ENCODE measurements at regions not wholly inside any gene's neighbourhood (a gene's known extent, or its start where the extent isn't known, plus 50 kb on each side); places are given as distances from the start of the nearest gene placed in this dataset.
A peak's percentile ranks its signal among the peaks of the same experiment; 100 is the strongest.

DNA sequence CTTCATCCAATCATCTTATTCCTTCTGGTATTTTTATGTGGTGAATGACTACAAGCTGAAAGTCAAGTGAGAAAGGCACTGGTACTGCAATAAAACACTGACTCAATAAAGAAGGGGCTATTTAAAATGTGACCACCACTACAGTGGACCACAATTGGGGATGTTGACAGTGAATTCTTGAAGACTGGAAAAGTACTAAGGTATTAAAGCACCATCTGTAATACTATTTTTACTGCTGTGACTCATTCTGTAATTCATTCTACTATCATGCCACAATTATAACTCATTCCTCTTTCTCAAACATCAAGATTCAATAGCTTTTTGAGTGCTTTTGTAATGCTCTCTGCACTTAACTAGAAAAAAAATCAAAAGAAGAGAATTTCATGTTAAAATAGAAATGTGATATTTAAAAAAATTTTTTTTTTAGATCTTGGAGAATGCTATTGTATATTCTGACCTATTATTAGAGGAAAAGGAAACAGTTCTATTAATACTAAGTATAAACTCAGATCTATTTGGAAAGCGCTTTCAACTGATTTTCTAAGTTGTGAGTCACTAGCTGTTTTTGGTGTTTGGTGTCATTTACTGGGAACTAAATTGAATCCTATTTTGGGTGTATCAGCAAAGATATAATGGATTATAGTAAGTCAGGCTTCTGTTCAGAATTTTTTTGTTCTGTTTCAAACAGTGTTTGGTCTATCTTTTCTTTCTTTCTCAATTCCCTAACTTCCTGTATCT, 104.7 kb upstream of the TMEM170B start:
- FAIRE-seq = peak; percentile 25
- H3K27ac ChIP-seq (ENCODE audit: low read depth in 2 of 2, low read length in 2 of 2) = peak overlapping the region in 1 of 2 donors; percentile 64
- H3K4me1 ChIP-seq (ENCODE audit: control insufficient read depth in 2 of 3, insufficient read depth in 2 of 3, low read depth in 1 of 3, low read length in 3 of 3) = peaks cover 6 to 32% (median 15%) of the 10 kb centered on the region in 3 donors

DNA sequence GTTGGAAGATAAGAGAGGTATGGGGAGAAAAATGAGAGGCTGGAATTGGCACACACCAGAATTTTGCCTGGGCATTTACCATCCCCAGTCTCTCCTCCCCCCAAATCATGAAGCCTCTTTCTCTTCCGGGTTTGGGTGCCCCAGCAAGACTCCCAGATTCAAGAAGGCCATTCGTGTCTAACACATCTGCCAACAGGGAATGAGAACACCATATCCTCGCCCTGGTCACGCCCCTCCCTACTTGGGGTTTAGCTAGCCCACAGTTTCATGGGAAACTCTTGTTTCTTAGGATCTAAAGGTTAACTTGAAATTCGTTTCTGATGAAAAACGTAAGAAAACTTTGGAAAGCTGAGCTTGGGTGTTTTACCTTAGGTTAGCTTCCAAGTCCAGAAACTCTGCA, 105.5 kb upstream of the TMEM170B start:
- DNase-seq (no peak), FAIRE-seq (no peak)
- Histone ChIP-seq H3K4me1 (ENCODE audit: control insufficient read depth in 2 of 3, insufficient read depth in 2 of 3, low read depth in 1 of 3, low read length in 3 of 3) (peaks cover 6 to 38% (median 20%) of the 10 kb centered on the region in 3 donors), H3K27me3 (ENCODE audit: control insufficient read depth, insufficient read depth, low read length) (no peaks in the 10 kb centered on the region), H3K4me3 (ENCODE audit: low read length in 3 of 3) (no peak overlapping the region), H3K9ac (ENCODE audit: low read length in 3 of 3) (no peak overlapping the region), H3K9me3 (ENCODE audit: control insufficient read depth in 2 of 3, insufficient read depth in 1 of 3, low read length in 3 of 3) (no peaks in the 10 kb centered on the region), H3K27ac (ENCODE audit: low read depth in 2 of 2, low read length in 2 of 2) (no peak overlapping the region), H3K36me3 (ENCODE audit: control insufficient read depth in 2 of 3, insufficient read depth in 3 of 3, low read length in 3 of 3) (no peaks in the 10 kb centered on the region)
- intact Hi-C loops (cut with DNase I) = no loop called here
- TF ChIP-seq, protein P1, sequence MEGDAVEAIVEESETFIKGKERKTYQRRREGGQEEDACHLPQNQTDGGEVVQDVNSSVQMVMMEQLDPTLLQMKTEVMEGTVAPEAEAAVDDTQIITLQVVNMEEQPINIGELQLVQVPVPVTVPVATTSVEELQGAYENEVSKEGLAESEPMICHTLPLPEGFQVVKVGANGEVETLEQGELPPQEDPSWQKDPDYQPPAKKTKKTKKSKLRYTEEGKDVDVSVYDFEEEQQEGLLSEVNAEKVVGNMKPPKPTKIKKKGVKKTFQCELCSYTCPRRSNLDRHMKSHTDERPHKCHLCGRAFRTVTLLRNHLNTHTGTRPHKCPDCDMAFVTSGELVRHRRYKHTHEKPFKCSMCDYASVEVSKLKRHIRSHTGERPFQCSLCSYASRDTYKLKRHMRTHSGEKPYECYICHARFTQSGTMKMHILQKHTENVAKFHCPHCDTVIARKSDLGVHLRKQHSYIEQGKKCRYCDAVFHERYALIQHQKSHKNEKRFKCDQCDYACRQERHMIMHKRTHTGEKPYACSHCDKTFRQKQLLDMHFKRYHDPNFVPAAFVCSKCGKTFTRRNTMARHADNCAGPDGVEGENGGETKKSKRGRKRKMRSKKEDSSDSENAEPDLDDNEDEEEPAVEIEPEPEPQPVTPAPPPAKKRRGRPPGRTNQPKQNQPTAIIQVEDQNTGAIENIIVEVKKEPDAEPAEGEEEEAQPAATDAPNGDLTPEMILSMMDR (IDR thresholded peaks at IDR 0.05; ENCODE audit: borderline replicate concordance, extremely low read depth, insufficient read depth) = no peak

More for the DNA sequence above, 104.7 kb upstream of the TMEM170B start:
- Histone ChIP-seq H3K9ac (ENCODE audit: low read length in 3 of 3) (no peak overlapping the region), H3K4me3 (ENCODE audit: low read length in 3 of 3) (no peak overlapping the region), H3K36me3 (ENCODE audit: control insufficient read depth in 2 of 3, insufficient read depth in 3 of 3, low read length in 3 of 3) (no peaks in the 10 kb centered on the region), H3K27me3 (ENCODE audit: control insufficient read depth, insufficient read depth, low read length) (no peaks in the 10 kb centered on the region), H3K9me3 (ENCODE audit: control insufficient read depth in 2 of 3, insufficient read depth in 1 of 3, low read length in 3 of 3) (no peaks in the 10 kb centered on the region)
- no peak for DNase-seq
- TF ChIP-seq, protein P1 (IDR thresholded peaks at IDR 0.05; ENCODE audit: borderline replicate concordance, extremely low read depth, insufficient read depth) = no peak
- intact Hi-C loops (cut with DNase I) = no loop called here

DNA sequence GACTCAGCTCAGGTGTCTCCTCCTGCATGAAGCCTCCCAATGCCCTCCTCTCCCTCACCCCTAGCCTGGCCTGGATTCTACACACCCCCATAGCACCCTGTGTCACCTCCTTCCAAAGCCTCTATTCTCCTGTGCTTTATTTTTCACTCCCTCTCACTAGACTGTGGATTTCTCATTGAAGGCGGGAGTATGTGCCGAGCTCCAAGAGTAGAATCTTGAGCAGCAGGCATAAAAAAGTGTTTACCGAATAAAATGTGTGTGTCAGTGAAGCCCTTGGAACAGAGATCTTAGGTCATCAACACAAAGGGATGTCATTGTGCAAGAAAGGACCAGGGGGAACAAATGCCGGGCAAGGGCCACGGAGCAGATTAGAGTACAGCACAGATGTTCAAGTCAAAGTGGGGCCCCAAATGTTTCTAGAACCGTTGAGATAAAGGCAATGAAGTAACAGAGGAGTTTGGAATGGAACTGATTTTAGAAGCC, 106.1 kb upstream of the TMEM170B start:
- intact Hi-C loops (cut with DNase I) = no loop called here
- H3K36me3 ChIP-seq (ENCODE audit: control insufficient read depth in 2 of 3, insufficient read depth in 3 of 3, low read length in 3 of 3) = no peaks in the 10 kb centered on the region
- no peaks in the 10 kb centered on the region for H3K9me3 ChIP-seq (ENCODE audit: control insufficient read depth in 2 of 3, insufficient read depth in 1 of 3, low read length in 3 of 3)
- H3K27ac ChIP-seq (ENCODE audit: low read depth in 2 of 2, low read length in 2 of 2) = no peak overlapping the region
- no peaks in the 10 kb centered on the region for H3K27me3 ChIP-seq (ENCODE audit: control insufficient read depth, insufficient read depth, low read length)
- peaks cover 6 to 38% (median 21%) of the 10 kb centered on the region in 3 donors for H3K4me1 ChIP-seq (ENCODE audit: control insufficient read depth in 2 of 3, insufficient read depth in 2 of 3, low read depth in 1 of 3, low read length in 3 of 3)
- TF ChIP-seq, protein P1 (IDR thresholded peaks at IDR 0.05; ENCODE audit: borderline replicate concordance, extremely low read depth, insufficient read depth) = no peak
- FAIRE-seq (no peak), DNase-seq (no peak)
- no peak overlapping the region for H3K9ac ChIP-seq (ENCODE audit: low read length in 3 of 3)
- no peak overlapping the region for H3K4me3 ChIP-seq (ENCODE audit: low read length in 3 of 3)

Data from kidney (tissue), 13 donors.